Activated naive CD4-positive, alpha-beta T cell treated with Interleukin-2 at 50 U/mL for 16 hours (primary cell): ENCODE measurements at regions not wholly inside any gene's neighbourhood (a gene's known extent, or its start where the extent isn't known, plus 50 kb on each side); places are given as distances from the start of the nearest gene placed in this dataset.
A peak's percentile ranks its signal among the peaks of the same experiment; 100 is the strongest.

Experiments
- DNase-seq: peaks from one replicate; pipeline ENCODE4 v3.0.0-alpha.2; 2020

- no peak for DNase-seq
Observed at GRCh38 chr9:129250786-129251185, 72.7 kb upstream of the IER5L start.

GRCh38 chr9:129247285-129248153, 69.5 kb upstream of the IER5L start:
- no peak for DNase-seq

- DNase-seq = no peak
Observed at GRCh38 chr9:129245276-129245675, 67.2 kb upstream of the IER5L start.

- DNase-seq = no peak
Observed at GRCh38 chr9:129242971-129243561, 65.0 kb upstream of the IER5L start.

DNA sequence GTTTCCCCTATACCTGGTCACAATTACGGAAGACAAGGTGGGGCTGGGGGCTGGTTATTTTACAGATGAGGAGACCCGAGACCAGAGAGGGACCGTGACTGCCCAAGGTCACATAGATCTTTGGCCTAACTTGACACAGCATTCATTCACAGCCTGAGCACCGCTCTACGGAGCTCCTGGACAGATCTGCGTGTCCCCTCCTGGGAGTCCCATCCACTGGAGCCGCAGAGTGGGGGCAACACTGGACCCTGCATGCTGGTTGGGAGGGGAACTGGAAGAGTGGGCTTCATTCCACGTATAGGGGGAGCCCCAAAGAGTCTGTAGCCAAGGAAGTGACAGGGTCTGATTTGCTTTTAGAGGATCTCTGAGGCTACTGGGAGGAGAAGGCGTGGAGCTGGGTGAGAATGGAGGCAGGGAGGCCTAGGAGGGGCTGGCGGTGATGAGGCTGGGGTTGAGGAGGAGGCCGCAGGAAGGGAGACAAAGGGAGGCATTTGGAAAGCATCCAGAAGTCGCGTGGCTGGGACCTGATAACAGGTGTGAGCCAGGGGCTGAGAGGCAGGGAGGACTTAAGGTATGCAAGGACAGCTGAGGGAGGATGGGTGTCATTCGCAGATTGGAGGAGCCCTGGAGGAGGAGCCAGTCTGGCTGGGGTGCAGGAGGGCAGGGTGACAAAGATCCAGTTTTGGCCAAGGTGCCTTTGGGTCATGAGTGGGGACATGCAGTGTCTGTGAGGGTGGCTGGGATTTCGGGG, 64.3 kb upstream of the IER5L start:
- no peak for DNase-seq

DNA sequence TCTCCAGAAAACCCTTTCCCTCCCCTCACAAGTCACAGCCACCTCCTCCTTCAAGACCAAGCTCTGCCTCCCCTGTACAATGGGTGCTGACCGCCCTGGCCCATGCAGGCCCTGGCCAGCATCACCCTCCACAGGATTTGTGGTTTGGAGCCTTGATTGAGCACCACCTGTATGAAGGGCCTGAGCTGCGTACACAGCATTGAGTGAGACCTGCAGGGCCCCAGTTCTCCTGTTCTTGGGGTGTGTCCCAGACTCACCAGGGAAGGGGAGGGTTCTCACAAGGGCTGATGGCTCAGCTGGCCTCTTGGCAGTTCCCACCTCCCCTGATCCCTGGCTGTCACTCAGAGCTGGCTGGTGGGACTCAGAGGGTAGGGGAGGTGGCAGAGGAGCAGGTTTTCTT, 63.7 kb upstream of the IER5L start:
- no peak for DNase-seq

DNA sequence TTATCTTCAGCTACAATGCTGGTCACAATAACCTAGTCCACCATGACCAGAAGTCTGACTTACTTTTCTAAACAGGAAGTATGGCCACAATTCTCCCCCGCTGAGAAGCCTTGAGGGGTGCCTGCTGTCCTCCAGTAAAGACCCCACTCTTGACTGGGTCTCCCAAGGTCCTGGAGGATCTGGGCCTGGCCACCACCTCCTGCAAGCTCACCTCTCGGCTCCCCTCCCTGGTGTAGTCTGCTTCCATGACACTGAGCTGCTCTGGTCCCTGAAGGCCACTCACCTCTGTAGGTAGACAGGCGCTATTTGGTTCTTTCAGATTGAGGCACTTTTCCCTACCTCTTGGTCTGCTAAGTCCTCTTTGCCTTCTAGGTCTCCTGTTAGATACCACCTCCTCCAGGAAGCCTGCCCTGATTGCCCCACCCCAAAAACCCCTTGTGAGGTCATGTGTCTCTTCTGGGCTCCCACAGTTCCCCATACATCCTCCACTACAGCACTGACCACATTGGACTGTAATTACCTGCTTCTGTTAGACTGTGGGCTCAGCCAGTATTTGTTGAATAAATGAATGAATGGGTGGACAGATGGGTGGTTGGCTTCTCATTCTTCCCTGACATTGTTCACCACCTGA, 62.6 kb upstream of the IER5L start:
- no peak for DNase-seq

- no peak for DNase-seq
Observed at GRCh38 chr9:129239946-129240490, 62.0 kb upstream of the IER5L start.

DNA sequence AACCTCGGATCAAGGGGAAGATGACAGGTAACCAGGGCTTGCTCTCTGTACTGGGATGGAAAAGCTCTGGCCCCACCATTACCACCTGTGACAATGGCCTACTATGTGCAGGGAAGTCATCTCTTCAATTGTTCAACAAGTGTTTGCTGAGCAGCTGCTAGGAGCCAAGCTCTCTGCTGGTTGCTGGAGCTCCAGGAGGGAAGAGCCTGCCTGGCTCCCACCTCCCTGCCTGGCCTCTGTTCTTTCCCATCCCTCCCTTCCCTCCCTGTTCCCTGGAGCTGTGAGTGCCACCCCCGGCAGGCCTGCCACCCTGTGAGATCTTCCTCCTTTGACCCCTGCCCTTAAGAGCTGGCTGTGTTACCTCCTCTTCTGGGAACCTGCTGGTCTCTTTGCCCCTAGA, 59.7 kb upstream of the IER5L start:
- no peak for DNase-seq

- DNase-seq = peak; percentile 55
Observed at GRCh38 chr9:129237164-129237611, 59.1 kb upstream of the IER5L start.

- DNase-seq = no peak
Observed at GRCh38 chr9:129236441-129237145, 58.5 kb upstream of the IER5L start.

GRCh38 chr9:129235931-129236331, 57.9 kb upstream of the IER5L start:
- peak; percentile 50 for DNase-seq

DNA sequence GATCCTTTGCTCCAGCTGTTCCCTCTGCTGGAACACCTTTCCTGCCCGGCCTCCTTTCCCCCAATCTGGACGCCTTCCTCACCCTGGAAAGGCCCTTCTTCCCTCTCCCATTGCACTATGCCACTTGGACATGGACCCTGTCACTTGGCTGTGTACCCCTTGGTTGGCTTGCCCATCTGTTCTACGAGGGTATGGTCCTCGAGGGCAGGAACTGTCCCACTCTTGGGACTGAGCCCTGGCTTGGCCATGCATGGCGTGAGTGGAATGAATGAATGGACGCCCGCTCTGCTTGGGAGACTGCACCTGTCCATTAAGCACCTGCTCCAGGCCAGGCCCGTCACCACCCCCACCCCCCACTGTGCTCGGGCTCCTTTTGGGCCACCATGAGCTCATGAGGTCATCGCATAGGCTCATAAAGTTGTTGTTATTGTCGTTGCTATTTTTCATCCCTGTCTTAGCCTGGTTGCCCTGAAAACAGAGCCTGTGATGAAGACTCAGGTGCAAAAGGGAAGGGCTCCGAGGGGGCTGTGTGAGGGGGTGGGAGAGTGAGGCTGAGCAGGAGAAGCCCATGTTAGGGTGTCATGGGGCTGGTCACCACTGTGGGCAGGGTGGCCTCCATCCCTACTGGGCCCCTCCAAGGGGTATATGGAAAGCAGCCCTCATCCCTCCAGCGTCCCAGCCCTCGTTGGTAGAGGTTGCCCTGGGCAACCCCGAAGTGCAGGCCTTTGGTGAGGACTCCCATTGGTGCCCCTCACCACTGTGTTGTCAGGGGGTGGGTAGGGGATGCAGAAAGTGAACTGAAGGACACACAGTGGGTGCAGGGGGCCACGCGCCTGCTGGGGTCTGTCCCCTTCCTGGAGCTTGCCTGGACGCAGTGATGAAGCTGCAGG, 57.2 kb upstream of the IER5L start:
- no peak for DNase-seq

- DNase-seq = no peak
Observed at GRCh38 chr9:129234491-129234890, 56.4 kb upstream of the IER5L start.

GRCh38 chr9:129232839-129233591, 55.0 kb upstream of the IER5L start:
- DNase-seq = no peak

DNA sequence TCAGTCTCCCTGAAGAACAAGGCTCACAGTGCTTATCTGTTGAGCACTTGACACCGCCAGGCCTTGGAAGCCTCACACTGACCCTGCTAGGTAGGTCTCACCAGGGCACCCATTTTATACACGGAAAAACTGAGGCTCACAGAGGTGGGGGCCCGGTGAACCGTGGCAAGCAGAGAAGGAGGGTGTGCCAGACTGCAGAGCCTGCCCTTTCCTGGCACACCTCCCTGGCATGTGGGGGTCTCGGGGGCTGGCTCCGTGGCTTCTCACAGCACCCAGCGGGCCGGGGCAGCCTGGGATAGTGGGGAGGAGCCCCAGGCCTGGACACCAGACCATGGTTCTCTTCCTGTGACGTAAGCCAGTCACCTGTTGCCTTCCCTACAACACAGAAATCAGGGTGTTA, 53.7 kb upstream of the IER5L start:
- DNase-seq = no peak

DNA sequence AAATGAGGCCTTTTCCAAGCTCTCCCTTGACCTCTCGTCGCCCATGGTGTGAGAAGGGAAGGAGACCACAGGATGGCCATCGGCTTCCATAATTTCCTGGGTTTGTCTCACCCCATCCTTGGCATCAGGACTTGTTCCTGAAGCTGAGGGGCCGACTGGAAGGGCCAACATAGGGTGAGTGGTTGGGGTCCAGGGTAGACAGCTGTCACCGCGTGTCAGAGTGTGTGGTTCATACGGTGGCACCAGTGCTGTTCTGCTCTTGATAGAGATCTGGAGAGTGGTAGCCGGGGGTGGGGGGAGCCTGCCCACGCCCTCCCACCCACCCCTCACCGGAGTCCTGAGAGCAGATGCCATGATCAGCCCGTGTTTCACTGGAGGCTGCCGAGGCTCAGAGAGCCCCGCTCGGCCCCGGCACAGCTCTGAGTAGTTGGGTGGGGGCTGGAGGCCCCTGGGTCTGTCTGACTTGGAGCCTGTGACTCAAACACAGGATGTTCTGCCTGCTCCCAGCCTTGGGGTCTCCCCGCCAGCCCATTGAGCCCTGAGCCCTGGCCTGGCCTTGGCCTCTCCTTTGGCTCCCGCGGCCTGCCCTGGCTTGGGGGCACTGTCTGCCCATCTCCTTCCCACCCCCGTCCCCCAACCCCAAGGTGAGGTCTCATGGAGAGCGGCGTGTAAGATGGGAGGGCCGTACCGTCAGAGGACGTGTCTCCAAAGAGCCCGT, 53.1 kb upstream of the IER5L start:
- DNase-seq = no peak

- DNase-seq = no peak
Observed at GRCh38 chr9:129230302-129230701, 52.2 kb upstream of the IER5L start.
